Activated CD8-positive, alpha-beta T cell treated with anti-CD3 and anti-CD28 coated beads, Interleukin-2, amount 10 ng/mL, durations not matched to agents 7 days and 5 days (primary cell): ENCODE measurements at regions not wholly inside any gene's neighbourhood (a gene's known extent, or its start where the extent isn't known, plus 50 kb on each side); places are given as distances from the start of the nearest gene placed in this dataset.

Experiments
- ATAC-seq: fragments of 150-1000 bp; cut with Tn5 transposase; one replicate; pipeline ENCODE4 v1.10.0; 2021; ENCODE audit warnings: moderate library complexity
- CTCF ChIA-PET: fragments of 350-600 bp; sonication (Branson Sonifier 250); formaldehyde crosslinking; loops from one replicate; lab custom pipeline; 2021; ENCODE audit warnings: antibody characterized with exemption; lab: Charles Lee
- POLR2A ChIA-PET: fragments of 350-600 bp; sonication (Branson Sonifier 250); formaldehyde crosslinking; loops from one replicate; lab custom pipeline; 2021; ENCODE audit warnings: antibody characterized with exemption; lab: Charles Lee
- DNase-seq: peaks from one replicate; pipeline ENCODE4 v3.0.0-alpha.2; 2020
- H3K27ac Mint-ChIP-seq: one replicate; pipeline ENCODE4 v1.8.0; 2021; ENCODE audit warnings: mild to moderate bottlenecking, mixed read lengths
- H3K27me3 Mint-ChIP-seq: one replicate; pipeline ENCODE4 v1.8.0; 2021; ENCODE audit warnings: low read depth, mixed read lengths
- H3K36me3 Mint-ChIP-seq: one replicate; pipeline ENCODE4 v1.8.0; 2021; ENCODE audit warnings: low read depth, mixed read lengths
- H3K4me1 Mint-ChIP-seq: one replicate; pipeline ENCODE4 v1.8.0; 2021; ENCODE audit warnings: low read depth, mixed read lengths
- H3K4me3 Mint-ChIP-seq: one replicate; pipeline ENCODE4 v1.8.0; 2021; ENCODE audit warnings: mild to moderate bottlenecking, mixed read lengths
- H3K9me3 Mint-ChIP-seq: one replicate; pipeline ENCODE4 v1.8.0; 2022; ENCODE audit warnings: mixed read lengths; ENCODE audit not compliant: insufficient read depth

DNA sequence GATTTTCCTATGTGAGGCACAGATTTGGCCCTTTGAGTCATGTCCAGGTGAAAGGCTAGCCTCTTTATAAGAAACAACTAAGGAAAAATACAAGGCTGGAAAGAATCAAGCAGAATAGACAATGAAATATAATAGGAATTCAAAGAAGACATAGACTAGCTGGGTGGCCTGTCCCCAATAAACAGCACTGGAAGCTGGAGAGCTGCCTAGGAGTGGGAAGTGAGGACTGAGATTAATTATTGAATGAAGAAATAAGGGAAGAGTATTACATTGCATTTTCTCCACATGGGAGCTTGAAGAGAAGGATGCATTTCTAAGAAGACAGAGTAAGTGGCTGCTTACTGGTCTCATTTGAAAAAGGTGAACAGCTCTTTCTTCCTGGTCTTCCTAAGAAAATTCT lies 100.0 kb downstream of the CCDC34 start:
- Mint-ChIP-seq H3K36me3 (no peaks in the 10 kb centered on the region), H3K4me3 (no peak overlapping the region), H3K4me1 (no peaks in the 10 kb centered on the region), H3K9me3 (no peaks in the 10 kb centered on the region), H3K27ac (no peak overlapping the region), H3K27me3 (peaks cover 3% of the 10 kb centered on the region)
- POLR2A ChIA-PET = no interaction called here
- CTCF ChIA-PET = no interaction called here
- no peak for DNase-seq
- ATAC-seq = no peak

DNA sequence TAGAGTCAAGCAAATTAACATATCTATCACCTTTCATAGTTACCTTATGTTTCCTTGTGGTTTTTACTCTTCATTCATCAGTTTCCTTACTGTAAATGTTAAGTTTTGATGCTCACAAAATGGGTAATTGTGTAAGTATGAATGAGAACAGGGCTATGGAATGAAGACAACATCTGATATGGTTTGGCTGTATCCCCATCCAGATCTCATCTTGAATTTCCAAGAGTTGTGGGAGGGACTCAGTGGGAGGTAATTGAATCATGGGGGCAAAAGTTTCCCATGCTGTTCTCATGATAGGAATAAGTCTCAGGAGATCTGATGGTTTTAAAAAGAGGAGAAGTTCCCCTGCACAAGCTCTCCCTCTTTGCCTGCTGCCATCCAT lies 107.6 kb downstream of the CCDC34 start:
- ChIA-PET POLR2A (no interaction called here), CTCF (no interaction called here)
- Mint-ChIP-seq H3K9me3 (no peaks in the 10 kb centered on the region), H3K36me3 (no peaks in the 10 kb centered on the region), H3K27ac (no peak overlapping the region), H3K4me3 (no peak overlapping the region), H3K27me3 (no peaks in the 10 kb centered on the region), H3K4me1 (no peaks in the 10 kb centered on the region)
- DNase-seq (no peak), ATAC-seq (no peak)

DNA sequence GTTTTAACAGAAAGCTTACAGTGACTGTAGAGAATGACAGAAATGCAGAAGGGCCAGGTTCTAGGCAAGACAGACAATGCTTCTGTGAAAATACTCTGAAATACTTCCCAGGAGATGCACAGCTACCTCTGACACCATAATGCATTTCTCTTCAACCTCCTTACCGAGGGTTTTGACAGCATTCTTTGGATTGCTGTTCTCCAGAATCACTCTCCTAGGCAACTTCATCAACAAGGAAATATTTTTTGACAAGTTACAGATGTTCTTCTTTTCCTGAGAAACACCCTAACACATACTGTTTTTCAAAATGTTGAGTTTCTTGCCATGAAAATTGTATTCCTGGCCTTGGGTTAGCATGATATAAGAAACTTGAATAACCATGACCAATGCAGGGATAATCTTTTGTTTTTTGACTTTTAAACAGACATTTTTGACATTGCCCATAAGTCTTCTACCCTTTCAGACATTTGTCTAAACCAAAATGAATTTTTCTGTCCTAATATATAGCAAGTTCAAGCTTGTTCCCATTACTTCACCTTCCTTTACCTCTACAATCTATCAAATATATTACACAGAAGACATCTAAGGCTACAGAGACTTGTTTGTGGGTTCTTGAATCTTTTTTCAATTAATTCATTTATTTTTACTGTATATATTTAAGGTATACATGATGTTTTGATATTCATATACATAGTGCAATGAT lies 108.1 kb downstream of the CCDC34 start:
- no peak for DNase-seq
- Mint-ChIP-seq H3K27ac (no peak overlapping the region), H3K27me3 (no peaks in the 10 kb centered on the region), H3K9me3 (no peaks in the 10 kb centered on the region), H3K4me3 (no peak overlapping the region), H3K36me3 (no peaks in the 10 kb centered on the region), H3K4me1 (no peaks in the 10 kb centered on the region)
- ChIA-PET POLR2A (no interaction called here), CTCF (no interaction called here)
- no peak for ATAC-seq

DNA sequence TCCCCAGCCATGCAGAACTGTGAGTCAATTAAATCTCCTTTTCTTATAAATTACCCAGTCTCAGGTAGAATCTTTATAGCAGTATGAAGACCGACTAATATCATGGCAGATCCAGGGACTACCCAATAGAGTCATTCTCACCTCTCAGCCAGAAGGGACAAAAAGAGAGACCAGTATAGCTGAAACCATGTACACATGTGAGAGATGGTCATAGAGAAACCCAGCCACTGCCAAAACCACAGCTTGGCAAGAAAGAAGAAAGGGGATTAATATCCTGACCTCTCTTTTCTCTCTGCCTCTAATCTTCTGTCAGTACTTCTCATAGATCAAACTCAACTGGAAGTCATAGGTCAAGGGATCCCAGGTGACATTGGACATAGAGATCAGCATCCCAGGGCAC lies 109.8 kb downstream of the CCDC34 start:
- Mint-ChIP-seq H3K27me3 (no peaks in the 10 kb centered on the region), H3K4me1 (no peaks in the 10 kb centered on the region), H3K36me3 (no peaks in the 10 kb centered on the region), H3K4me3 (no peak overlapping the region), H3K27ac (no peak overlapping the region), H3K9me3 (no peaks in the 10 kb centered on the region)
- ATAC-seq (no peak), DNase-seq (no peak)
- POLR2A ChIA-PET = no interaction called here
- CTCF ChIA-PET = no interaction called here

DNA sequence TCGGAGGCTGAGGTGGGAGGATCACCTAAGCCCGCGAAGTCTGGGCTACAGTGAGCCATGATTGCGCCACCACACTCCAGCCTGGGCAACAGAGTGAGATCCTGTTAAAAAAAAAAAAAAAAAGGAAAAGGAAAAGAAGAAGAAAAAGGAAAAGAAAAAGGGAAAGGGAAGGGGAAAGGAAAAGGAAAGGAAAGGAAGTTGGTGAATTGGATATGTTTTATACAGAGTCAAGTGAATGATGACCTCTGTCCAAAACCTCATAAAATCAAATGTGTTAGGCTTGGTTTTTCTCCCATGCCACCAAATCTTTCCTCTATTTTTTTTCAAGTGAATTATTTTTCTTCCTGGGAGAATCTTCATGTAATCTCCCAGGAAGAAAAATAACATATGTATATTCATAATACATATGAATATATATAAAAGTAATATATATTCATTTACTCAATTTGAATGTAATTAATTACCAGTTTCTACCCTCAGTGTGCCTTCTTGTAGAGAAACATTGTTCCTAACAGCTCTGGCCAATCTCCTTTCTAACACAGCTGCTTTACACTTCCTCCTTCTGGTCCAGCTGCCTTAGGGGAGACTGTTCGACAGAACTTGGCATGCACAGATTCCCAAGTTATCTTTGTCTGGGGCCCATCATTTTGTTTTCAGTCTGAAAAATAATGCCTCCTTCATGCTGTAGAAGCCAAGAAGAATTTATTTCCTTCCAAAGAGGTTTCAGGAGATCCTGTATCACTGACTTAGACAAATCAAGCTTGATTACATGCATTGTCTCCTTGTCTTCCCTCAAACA lies 111.9 kb downstream of the CCDC34 start:
- no peak for ATAC-seq
- CTCF ChIA-PET = no interaction called here
- no peak overlapping the region for H3K27ac Mint-ChIP-seq
- POLR2A ChIA-PET = no interaction called here
- H3K4me1 Mint-ChIP-seq = no peaks in the 10 kb centered on the region
- H3K36me3 Mint-ChIP-seq = no peaks in the 10 kb centered on the region
- no peak for DNase-seq
- H3K4me3 Mint-ChIP-seq = no peak overlapping the region
- no peaks in the 10 kb centered on the region for H3K9me3 Mint-ChIP-seq
- no peaks in the 10 kb centered on the region for H3K27me3 Mint-ChIP-seq

DNA sequence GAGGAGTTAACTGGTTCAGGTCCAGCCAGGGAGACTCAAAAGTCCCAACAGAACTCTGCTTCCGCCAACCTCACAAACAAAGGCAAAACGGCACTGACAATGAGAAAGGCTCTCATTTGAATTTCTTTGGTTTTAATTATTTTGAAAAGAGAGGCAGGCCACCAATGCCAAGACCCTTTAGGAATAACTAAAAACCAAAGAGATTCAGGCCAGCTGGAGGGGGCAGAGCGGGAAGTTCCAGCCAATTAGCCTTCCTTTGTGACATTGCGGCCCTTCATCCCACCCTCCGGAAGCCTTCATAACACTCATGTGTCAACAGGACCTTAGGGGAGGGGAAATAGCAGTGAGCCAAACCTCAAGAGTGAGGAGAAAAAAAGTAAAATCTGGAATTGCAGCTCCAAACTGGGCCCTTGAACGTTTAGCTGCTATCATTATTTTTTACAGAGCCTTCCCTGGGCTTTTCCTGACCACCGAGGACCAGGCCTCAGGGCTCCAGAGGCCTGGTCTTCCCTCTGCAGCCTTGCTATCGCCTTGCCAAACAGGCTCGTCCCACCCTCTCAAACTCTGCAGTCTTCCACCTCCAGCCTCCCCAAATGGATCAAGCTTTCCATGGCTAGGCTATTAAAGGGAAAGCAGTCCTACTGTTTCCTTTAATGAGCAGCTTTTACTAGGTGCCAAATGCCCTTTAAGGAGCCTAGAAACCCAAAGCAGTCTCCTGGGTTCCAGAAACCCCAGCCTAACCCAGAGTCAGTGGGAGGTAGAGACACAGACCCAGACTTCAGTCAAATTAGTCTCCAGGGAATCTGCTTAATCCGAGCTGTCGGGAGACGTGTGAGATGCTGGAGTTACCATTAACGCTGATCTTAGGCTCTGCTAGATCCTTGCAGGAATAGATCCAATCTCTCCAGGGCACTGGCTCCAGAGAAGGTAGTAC lies 114.2 kb downstream of the CCDC34 start:
- POLR2A ChIA-PET = no interaction called here
- Mint-ChIP-seq H3K27me3 (no peaks in the 10 kb centered on the region), H3K36me3 (no peaks in the 10 kb centered on the region), H3K27ac (no peak overlapping the region), H3K4me3 (no peak overlapping the region), H3K4me1 (no peaks in the 10 kb centered on the region), H3K9me3 (no peaks in the 10 kb centered on the region)
- CTCF ChIA-PET = no interaction called here
- ATAC-seq = no peak
- DNase-seq = no peak

DNA sequence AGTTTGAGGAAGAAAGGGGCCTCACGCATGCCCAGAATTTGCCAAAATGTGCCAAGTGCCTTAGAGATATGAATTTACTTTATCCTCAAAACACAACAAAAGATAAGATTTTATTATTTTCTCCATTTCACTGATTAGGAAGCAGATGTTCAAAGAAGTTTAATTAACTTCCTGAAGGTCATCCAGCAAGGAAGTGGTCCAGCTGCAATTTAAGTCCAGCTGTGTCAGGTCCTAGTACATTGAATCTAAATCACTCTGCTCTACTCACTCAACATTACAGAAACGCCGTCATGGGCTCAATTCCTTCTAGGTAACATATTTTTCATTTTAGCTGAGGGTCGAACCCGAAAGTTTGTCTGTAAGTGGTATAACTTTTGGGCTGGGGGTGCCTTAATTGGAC lies 115.4 kb downstream of the CCDC34 start:
- ATAC-seq (no peak), DNase-seq (no peak)
- Mint-ChIP-seq H3K4me1 (no peaks in the 10 kb centered on the region), H3K4me3 (no peak overlapping the region), H3K9me3 (no peaks in the 10 kb centered on the region), H3K36me3 (no peaks in the 10 kb centered on the region), H3K27me3 (no peaks in the 10 kb centered on the region), H3K27ac (no peak overlapping the region)
- ChIA-PET CTCF (no interaction called here), POLR2A (no interaction called here)

DNA sequence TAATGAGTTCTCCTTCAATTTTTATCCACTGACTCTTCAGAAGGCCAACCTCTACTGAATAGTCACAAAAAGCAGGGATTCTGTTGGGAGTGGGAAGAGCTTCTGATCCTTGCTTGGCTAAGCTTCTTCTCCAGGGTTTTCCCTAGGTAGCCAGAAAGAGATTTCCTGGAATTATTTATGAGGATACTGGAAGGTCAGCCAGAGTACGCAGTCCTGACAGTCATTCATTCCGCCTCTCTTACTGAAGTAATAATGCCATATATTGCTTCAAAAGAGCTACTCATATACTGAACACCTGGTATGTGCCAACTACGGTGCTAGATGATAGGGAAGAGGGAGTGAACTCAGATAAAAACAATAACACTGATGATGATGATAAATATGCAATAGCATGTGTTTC lies 116.1 kb downstream of the CCDC34 start:
- H3K36me3 Mint-ChIP-seq = no peaks in the 10 kb centered on the region
- no peak overlapping the region for H3K27ac Mint-ChIP-seq
- no peaks in the 10 kb centered on the region for H3K27me3 Mint-ChIP-seq
- no peak overlapping the region for H3K4me3 Mint-ChIP-seq
- no peak for ATAC-seq
- no peaks in the 10 kb centered on the region for H3K9me3 Mint-ChIP-seq
- DNase-seq = no peak
- H3K4me1 Mint-ChIP-seq = no peaks in the 10 kb centered on the region
- ChIA-PET POLR2A (no interaction called here), CTCF (no interaction called here)

DNA sequence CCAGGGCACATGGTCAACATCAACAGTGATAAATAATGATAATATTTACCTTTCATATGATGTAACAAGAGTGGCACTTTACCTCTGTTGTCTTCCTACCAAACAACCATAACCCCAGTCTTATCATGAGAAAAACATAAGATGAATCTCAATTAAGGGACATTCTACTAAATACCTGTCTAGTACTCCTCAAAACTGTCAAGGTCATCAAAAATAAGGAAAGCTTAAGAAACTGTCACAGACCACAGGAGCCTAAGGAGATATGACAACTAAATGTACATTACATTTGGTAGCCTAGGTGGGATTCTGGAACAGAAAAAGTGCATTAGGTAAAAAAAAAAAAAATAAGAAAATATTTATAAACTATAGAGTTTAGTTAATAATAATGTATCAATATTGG lies 118.1 kb downstream of the CCDC34 start:
- Mint-ChIP-seq H3K4me1 (no peaks in the 10 kb centered on the region), H3K4me3 (no peak overlapping the region), H3K36me3 (no peaks in the 10 kb centered on the region), H3K9me3 (no peaks in the 10 kb centered on the region), H3K27me3 (no peaks in the 10 kb centered on the region), H3K27ac (no peak overlapping the region)
- ChIA-PET CTCF (no interaction called here), POLR2A (no interaction called here)
- no peak for DNase-seq
- ATAC-seq = no peak

DNA sequence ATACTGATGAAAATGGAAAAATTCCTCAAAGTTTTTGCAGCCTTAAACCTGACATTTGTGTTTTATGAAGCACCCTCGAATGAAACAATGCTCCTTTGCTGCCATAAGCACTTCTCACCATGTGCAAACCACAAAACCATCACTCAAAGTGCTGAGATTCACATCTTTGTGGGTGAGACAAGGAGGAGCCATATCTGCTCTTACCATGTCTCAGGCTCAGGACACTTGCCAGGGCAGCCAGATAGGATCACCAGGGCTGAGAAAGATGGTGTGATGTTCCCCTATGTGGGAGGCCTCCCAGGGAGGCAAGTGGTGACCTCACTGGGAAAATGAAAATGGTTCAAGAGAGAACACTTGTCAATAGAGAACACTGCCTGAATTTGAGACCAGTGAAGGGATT lies 120.4 kb downstream of the CCDC34 start:
- no peaks in the 10 kb centered on the region for H3K4me1 Mint-ChIP-seq
- no peak overlapping the region for H3K27ac Mint-ChIP-seq
- ChIA-PET CTCF (no interaction called here), POLR2A (no interaction called here)
- ATAC-seq (no peak), DNase-seq (no peak)
- H3K36me3 Mint-ChIP-seq = no peaks in the 10 kb centered on the region
- no peaks in the 10 kb centered on the region for H3K9me3 Mint-ChIP-seq
- H3K27me3 Mint-ChIP-seq = no peaks in the 10 kb centered on the region
- no peak overlapping the region for H3K4me3 Mint-ChIP-seq

DNA sequence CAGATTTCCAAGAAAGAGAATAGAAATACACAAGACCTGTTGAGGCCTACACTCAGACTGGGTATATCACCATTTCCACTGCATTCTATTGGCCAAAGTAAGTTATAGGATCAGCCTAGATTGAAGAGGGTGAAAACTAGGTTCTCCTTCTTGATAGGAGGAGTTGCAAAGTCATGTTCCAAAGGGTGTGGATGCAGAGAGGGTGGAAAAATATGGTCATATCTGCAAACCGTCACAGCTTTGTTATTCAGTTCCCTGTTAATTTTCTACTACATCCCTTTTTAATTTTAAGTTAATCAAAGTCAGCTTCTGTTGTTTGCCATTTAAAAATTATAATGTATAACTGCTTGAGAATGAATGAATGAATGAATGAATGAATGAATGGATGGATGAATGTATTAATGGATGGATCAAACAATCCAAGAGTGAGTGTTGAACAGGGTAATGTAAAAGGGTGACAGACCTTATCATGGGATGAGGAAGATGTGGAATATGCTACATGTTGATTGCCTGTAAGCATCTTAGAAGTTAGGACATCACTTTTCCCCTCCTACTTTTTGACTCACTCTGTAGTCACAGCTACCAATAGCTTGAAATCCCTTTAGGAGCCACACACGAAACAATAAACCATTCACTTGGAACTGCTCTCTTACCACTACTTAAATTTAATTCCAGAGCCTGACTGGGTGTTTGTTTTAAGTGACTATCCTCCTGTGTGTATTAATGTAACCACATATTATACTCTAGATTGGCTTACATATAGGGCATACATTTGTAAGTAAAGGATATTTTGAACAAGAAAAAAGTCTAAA lies 121.5 kb downstream of the CCDC34 start:
- no peaks in the 10 kb centered on the region for H3K4me1 Mint-ChIP-seq
- no peaks in the 10 kb centered on the region for H3K27me3 Mint-ChIP-seq
- no peak overlapping the region for H3K27ac Mint-ChIP-seq
- ATAC-seq (no peak), DNase-seq (no peak)
- CTCF ChIA-PET = no interaction called here
- H3K36me3 Mint-ChIP-seq = no peaks in the 10 kb centered on the region
- POLR2A ChIA-PET = no interaction called here
- H3K9me3 Mint-ChIP-seq = no peaks in the 10 kb centered on the region
- H3K4me3 Mint-ChIP-seq = no peak overlapping the region
